ENCODE measurements at regions not wholly inside any gene's neighbourhood (a gene's known extent, or its start where the extent isn't known, plus 50 kb on each side); places are given as distances from the start of the nearest gene placed in this dataset.

DNA sequence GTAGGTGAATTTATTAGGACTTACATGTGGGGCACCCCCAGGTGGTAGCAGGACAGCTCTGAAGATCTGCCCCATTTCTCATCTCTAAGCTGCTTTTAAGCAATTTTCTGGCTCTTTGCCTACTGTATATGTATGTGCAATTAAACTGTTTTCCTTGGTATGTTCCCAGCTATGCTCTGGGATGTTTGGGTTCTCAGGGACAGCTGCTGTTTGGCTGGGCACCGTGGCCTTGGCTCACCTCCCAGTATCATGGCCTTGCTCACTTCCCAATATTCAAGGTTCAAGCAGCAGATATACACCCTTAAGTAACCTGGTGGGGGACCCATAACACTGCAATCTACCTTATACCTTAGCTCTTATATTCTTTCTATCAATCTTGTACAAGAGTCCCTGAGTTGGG, 53.7 kb upstream of the KITLG start:
- no peak for DNase-seq (ENCODE audit: low read depth)

- DNase-seq (ENCODE audit: low read depth), result no peak
Measured at GRCh38 chr12:88633312-88633711, 53.0 kb upstream of the KITLG start.

GRCh38 chr12:88630561-88630960, 50.3 kb upstream of the KITLG start:
- DNase-seq (ENCODE audit: low read depth), result no peak
